ENCODE measurements at regions not wholly inside any gene's neighbourhood (a gene's known extent, or its start where the extent isn't known, plus 50 kb on each side); places are given as distances from the start of the nearest gene placed in this dataset.
A peak's percentile ranks its signal among the peaks of the same experiment; 100 is the strongest.

DNA sequence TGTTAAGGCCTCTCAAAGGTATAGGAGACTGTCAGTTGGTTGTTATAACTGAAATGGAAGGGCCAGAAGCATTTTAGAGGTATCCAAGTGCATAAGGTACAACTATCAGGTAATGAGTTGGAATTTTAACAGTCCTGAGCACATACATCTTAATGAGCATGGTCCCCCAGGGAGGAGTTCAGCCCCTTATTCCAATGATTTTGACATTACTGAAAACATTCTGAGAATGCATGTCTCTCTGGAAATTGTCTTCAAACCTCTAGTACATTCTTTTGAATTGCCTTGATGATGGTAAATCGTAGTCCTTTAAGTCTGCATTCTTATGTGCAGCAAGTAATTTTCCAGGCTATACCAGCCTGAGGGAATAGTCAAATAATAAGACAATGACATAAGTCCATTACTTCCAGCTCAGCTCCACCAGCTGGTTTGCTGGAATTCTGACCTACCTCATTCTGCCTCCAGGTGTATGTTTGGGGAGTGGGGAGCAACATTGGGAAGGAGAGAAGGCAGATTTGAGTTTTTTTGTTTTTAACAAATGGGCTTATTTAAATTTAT lies 239.2 kb downstream of the MSRB3 start:
- DNase-seq: no peak

DNA sequence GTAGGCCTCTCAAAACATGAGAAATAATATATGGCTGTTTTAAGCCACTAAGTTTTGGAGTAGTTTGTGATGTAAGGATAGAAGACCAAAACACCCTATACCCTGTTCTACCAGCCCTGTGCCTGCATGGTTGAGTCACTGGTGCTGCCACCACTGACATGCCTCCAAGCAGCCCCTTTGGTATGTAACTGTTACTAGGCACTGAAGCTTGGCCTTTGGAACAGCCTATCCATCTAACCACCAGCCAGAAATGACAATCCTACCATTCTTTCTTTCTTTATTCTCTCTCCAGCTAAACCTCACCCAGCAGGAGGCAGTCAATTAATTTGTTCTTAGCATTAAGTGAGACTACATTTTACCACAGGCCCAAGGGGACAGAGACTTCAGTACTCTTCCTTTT lies 240.3 kb downstream of the MSRB3 start:
- no peak for DNase-seq

GRCh38 chr12:65520658-65521057 lies 242.2 kb downstream of the MSRB3 start:
- no peak for DNase-seq

- DNase-seq: no peak
Measured at GRCh38 chr12:65522956-65523860, 244.7 kb downstream of the MSRB3 start.

- DNase-seq: no peak
Measured at GRCh38 chr12:65524666-65525065, 246.2 kb downstream of the MSRB3 start.

- no peak for DNase-seq
Measured at GRCh38 chr12:65525491-65526141, 247.1 kb downstream of the MSRB3 start.

- no peak for DNase-seq
Measured at GRCh38 chr12:65526311-65526710, 247.8 kb downstream of the MSRB3 start.

DNA sequence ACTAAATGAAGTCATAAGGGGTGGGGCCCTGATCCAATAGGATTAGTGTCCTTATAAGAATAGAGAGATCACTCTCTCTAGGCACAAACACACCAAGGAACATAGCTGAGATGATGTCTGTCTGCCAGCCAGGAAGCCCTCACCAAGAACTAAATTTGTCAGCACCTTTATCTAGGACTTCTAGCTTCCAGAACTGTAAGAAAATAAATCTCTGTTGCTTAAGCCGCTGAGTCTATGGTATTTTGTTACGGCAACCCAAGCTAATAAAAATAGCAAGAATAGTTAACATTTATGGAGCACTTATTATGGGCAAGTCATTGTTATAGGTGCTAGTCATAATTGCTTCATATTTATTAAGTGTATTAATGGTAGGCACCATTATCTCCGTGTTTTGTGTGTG lies 249.6 kb downstream of the MSRB3 start:
- no peak for DNase-seq

- DNase-seq: no peak
Measured at GRCh38 chr12:65529106-65529505, 250.6 kb downstream of the MSRB3 start.

DNA sequence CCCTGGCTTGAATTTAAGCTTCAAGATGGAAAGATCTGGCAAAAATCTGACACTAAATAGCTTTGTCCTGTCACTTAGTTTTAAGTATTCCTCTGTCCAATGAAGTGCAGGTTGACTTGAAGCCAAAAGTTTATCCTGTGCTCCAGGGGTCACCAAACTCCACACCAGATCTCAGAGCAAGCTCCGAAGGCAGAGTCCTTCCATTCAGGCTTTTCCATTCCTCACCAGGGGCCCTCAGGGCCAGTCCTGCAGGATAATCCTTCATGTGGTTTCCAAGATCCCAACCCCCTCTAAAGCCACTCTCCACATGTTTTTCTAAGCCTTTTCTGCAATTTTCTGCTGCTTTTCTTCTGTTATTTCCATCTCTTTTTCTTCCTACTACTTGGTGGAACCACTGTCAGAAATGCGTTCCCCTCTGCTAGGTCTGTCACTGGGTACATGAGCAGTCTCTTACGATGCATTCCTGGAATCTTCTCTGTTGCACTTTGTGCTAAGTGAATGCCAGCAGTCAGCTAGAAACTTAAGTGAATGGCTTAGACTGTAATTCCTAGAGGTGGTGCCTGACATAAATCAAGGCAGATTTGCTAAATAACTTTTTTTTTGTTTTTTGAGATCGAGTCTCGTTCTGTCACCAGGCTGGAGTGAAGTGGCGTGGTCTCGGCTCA lies 251.4 kb downstream of the MSRB3 start:
- DNase-seq: no peak

- DNase-seq: no peak
Measured at GRCh38 chr12:65532162-65532561, 253.7 kb downstream of the MSRB3 start.

DNA sequence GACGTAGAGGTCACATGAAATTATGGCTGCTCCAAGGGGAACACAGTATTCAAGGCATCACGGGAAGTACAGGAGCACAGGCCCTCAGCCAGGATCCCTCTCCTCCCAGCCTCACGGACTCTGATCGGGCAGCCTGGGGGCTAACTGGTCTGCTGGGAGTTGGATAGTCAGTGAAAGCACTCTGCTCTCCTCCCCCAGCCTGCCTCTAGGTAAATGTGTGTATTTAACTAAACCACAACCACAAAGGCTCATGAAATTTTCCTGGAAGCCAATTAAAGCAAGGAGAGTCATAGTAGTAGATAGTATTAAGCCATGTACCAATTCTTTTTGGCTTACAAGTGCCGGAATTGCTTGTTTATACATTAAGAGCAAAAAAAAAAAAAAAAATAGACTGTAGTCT lies 254.3 kb downstream of the MSRB3 start:
- DNase-seq: no peak

- DNase-seq: no peak
Measured at GRCh38 chr12:65533177-65533883, 254.8 kb downstream of the MSRB3 start.

GRCh38 chr12:65534238-65534841 lies 255.9 kb downstream of the MSRB3 start:
- DNase-seq: no peak

DNA sequence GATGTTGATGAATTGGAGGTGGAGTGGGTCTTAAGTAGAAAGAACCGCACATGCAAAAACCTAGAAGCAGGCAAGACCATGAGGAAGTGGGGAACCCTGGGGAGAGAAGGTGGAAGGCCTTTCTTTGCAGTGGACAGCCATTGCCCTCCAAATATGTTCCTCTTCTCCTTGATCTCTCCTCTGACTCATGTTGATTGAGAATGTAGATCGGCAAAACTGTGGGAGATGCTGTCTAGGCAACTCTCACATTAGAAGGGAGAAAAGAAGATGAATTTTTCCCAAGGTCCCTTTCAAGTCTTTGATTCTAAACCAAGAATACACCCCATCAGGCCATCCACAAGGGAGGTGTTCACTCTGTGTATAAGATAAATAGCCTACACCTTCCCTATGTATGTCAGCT lies 257.5 kb downstream of the MSRB3 start:
- DNase-seq: no peak

- DNase-seq: no peak
Measured at GRCh38 chr12:65536351-65536750, 257.9 kb downstream of the MSRB3 start.

GRCh38 chr12:65536876-65537681 lies 258.6 kb downstream of the MSRB3 start:
- no peak for DNase-seq

DNA sequence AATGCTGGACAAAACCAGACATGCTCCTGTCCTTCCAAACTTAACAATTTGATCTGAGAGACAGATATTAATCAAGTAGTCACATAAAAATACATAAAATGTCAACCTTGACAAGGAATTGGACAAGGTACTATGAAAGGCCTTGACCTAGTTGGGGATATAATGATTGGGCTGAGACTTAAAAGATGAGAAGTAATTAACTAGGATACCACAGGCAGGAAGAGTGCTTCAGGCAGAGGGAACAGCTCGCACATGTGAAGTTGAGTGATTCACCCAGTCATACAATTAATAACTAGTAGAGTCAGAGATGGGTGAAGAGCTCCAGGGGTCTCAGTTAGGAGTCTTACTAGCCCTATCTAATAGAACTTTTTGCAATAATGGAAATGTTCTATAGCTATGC lies 259.5 kb downstream of the MSRB3 start:
- DNase-seq: no peak

DNA sequence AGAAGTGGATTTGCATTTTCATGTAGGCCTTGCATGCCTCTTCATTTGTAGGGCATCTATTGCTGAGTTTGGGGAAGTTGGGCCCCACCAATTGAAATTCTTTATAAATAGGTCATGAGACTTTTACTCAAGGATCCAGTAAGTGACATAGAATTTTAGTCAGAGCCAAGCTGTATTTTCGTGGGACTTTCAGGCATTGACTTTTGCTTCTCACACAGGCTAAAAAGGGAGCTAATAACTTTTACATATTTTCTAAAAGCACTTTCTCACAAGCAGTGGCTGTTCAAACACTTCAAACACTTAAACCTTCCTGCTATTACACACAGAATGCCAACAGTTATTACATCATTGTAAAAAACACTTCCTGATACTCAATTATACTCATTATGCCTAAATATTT lies 260.5 kb downstream of the MSRB3 start:
- DNase-seq: no peak

DNA sequence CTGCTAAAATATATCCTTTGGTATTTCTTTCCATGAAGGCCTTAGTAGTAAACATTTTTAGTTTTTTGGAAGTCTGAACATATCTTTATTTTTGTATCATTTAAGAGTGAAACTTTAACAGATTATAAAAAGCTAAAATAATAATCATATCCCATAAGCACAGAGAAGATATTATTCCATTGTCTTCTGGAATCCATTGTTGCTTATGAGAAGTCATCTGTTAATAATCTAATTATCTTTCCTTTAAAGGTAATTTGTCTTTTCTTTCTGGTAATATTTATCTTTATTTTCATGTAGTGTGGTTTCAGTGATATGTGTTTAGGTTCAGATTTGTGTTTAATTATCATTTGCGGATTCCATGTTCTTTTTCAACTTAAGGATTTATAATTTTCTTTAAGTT lies 261.7 kb downstream of the MSRB3 start:
- peak; percentile 11 for DNase-seq

- no peak for DNase-seq
Measured at GRCh38 chr12:65546528-65546927, 268.0 kb downstream of the MSRB3 start.
